ENCODE measurements at regions not wholly inside any gene's neighbourhood (a gene's known extent, or its start where the extent isn't known, plus 50 kb on each side); places are given as distances from the start of the nearest gene placed in this dataset.

DNA sequence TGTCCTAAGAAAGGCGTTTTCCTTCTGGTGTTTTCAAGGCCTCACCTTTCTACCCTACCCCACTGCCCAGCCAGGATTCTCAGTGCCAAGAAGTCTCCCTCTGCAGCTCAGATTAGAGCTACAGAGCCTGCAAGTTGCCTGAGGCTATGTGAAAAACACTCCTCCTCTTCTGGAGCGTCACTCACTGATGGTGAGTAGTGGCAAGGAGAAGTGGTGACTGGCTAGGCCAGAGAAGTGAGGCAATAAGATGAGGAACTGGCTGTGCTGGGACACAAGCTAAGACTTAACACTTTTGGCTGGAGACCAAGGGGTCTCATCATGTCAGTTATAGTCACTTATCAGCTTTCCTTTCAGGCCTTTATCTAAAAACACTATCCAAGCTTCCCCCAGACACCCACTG lies 86.7 kb upstream of the PRKAR2B start:
- DNase-seq: no peak

DNA sequence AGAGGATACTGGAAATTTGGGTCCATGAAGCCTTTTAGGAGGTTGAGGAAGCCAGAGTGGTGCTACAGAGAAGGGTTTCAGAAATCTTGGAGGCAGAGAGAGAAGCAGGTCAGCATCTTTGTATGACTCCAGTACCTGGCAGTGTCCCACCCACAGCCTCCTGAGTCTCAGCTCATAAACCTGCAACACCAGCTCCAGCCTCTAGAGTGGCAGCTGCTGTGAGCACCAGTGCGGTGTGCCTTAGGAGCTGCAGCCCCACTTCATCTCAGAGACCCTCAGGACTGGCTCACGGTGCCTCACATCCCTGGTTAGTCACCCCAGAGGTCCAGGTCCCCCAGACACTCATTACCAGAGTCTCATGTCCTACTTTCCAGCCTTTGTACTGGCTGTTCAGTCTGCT lies 84.8 kb upstream of the PRKAR2B start:
- no peak for DNase-seq

DNA sequence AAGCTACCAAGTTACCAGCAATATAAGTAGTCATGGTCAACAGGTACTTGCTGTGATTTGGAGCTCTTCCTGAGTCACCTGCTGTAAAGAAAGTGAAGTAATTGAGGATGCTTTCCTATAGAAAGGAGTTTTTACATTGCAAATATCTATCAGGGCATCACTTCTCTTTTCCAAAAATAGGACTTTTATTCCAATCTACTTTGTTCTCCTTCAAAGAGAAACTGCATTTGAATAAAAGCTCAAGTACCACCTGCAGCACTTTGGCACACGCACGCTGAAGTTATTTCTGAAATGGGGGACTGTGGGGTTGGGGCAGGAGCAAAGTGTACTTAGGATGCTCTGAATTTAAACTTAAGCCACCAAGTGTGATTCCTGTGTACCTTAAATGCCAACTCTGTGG lies 81.8 kb upstream of the PRKAR2B start:
- no peak for DNase-seq

DNA sequence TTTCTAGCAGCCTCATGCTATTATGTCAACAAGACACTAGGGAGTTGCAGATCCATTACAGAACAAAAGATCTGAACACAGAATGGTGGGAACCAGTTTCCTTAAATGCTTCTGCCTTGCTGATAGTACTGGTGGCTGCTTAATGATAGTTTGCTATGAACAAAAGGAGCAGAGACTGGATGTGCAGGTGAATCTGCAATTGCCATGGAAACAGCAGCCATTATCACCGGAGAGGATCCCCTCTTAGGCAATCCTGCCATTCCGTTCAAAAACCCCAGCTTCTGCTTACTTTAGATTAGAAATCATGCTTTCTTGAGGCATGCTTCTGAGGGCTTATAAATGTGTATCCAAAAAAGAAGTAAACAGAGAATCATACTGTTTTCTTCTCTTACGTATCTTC lies 80.0 kb upstream of the PRKAR2B start:
- DNase-seq: no peak

DNA sequence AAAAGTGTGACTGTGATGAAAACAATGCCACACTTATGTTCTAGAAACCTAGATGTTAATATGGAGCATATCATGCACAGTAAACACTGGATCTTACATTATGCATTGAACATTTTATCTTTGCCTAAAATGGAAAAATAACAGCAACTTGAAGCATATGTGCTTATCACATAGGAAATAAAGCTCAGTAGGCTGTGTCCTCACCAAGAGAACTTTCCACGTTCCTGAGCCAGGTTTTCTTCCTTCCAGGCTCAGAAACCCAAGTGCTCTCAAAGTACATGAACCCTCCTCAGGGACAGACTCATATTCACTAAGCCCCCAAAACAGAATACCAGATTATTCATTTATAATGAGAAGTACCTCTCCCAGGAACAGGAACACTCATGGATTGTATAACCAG lies 79.4 kb upstream of the PRKAR2B start:
- DNase-seq: no peak

DNA sequence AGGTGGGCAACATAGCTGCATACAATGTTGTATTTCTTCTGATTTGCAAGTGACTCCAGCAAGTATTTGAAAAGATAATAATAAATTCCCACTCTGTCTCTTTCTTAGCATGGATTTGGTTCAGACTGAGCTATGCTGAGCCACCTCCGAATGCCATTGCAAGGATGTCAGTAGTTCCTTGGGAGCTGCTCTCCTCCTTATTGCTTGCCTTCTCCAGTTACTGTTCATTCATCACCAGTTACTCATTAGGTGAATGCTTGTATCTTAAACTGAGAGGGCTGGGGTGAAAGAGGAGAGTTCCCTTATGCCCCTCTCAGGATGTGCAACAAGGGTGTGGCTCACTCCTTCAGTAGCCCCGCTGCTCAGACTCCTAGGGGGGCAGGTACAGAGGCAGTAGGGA lies 78.4 kb upstream of the PRKAR2B start:
- no peak for DNase-seq

DNA sequence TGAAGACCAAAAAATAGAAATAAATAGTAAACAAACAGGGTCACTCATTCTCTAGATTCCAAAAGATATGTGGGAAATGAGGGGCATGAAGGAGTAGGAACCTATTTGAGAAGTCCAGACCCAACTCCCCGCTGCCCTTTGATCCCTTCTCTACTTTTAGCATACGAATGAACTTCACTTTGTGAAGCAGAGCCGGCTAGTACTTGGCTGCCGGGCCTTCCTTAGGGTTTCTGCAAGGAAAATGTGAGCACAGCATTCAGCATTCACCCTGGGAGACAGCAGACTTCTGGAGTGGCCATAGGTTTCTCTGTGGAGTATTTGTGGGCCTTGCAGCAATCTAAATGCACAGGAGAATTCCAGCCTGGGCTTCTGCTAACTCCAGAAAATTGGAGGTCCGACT lies 76.3 kb upstream of the PRKAR2B start:
- no peak for DNase-seq

DNA sequence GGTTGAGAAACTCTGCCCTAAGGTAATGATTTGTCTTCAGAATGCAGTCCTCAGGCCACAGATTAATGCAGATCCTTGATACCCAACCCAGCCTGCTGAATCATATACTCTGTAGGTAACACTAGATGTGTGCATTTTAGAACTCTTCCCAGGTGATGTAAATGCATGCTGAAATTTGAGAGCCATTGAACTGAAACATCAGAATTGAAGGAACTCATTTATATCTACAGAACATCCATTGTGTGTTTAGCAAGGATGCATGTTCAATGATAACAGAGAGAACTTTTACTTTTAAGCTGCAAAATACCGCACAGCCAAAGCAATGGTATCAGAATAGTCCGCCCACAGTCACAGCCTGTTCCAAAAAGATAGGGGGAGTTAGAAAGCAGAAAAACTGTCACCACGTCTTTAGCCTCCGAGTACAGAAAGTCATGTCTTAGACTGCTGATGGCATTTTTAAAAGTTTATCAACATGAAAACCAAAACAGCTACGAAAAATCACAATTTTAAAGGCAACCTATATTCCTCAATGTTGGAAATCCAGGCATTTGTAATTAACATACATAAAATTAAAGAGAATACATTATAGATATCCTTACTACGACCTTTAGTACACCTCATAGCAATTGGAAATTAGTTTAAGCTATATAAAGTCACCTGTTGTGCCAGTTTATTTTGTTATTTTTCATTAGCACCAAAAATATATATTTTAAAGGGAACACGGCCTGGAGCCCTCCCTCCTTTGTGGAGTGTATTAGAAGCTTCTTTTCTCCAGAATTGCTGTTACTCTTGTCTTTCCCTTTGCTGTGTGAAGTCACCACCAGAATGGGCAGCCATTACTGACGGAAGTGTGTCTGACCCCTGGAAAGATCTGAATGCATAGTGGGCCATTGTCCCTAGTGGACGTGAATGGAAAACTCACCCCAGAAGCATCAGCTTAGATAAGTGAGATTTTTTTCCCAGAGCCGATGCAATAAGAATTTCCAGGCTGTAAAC lies 65.8 kb upstream of the PRKAR2B start:
- no peak for DNase-seq

DNA sequence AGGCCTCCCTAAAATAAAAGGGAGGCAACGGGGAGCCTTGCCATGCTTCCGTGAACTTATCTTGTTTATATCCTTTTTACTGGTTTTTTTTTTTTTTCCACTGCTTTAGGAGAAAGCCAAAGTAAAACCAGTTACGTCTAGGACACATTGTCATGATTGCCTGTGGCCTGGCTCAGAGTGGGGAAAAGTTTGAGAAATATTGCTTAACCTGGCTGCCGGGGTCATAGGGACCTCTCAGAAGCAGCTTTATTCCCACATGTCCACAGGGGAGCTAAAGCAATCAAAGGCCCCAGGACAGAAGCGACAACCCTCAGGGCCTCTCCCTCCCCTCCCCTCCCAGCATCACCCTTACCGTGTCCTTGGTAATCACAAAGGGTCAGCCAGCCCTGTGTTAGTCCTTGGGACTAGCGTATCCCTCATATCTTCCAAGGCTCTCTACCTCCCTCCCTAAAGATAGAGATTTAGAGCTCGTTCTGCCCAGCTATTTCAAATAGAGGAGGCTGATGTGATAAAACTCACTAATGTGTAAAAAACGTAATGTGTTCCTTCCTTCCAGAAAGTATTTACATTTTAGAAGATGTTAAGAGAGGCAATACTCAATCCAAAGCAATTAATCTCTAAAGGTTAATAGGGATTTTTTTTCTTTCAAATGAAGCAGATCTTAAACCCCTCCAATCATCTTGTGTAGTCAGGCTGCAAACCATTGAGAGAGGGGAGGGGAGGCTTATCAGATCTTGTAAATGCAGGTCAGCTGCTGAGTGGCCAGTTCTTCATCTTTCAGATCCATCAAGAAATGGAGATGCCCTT lies 64.8 kb upstream of the PRKAR2B start:
- DNase-seq: peak; percentile 8

DNA sequence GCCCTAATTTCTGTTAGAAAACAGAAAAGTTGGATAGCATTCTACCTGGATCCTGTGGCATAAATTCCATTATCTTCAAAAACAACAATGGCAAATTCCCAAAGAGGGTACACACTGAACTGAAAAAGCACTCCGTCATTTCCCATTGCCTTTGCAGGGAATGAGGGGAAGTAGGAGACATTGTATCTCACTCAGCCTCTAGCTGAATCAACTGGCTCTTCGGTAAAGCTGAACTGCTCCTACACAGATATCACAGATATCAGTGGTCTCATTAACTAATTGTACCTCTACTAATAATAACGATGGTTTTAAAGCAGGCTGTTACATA lies 64.2 kb upstream of the PRKAR2B start:
- no peak for DNase-seq

DNA sequence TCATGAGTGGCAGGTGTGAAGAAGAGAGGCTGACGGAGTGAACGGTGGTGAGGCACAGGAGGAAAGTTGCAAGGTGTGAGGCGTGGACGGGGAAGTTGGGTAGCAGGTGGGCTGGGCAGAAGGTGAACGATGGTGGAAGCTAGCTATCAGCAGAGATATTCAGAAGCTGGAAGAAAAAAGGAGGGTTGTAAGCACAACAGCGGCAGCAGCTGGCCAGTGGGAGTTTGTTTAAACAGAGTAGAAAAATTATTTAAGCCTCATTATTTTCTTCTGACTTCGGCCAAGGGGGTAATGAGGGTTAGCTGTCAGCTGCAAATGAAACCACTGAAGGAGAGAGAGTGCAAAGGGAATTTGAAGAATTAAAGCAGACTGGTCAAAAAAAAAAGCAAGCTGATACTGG lies 62.1 kb upstream of the PRKAR2B start:
- peak; percentile 8 for DNase-seq

DNA sequence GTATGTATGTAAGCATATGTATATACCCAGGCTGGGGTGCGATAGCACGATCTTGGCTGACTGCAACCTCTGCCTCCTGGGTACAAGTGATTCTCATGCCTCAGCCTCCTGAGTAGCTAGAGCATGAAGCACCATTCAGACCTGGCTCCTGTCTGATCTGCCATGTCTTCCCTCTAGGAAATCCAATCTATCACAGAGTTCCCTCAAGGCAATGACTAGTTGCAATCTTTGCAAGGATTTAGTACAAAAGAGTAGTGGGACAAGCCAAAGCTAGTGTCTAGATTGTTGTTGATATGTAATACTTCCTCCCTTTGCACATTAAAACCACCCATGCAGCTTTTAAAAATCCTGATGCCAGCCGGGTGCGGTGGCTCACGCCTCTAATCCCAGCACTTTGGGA lies 60.5 kb upstream of the PRKAR2B start:
- no peak for DNase-seq

DNA sequence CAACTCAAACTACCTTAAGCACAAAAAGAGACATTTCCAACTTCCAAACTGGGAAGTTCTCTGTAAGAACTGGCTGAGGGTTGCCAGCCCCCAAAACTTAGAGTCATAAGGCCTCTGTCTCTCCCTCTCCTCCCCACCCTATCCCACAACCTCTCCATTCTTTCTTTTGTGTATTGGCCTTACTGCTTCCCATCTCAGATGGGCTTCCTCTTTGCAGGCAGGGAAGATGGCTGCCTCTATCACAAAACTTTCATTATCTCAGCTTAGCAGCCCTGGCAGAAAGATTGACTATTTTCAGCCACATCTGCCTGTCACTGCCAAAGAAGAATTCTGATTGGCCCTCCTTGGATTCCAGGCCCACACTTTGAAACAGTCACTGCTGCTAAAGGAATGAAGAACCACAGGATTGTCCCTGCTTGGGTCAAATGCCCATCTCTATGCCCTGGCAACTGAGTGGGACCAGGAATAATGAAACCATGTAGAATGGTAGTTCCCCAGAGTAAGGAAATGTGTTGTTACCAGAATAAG lies 58.0 kb upstream of the PRKAR2B start:
- no peak for DNase-seq

DNA sequence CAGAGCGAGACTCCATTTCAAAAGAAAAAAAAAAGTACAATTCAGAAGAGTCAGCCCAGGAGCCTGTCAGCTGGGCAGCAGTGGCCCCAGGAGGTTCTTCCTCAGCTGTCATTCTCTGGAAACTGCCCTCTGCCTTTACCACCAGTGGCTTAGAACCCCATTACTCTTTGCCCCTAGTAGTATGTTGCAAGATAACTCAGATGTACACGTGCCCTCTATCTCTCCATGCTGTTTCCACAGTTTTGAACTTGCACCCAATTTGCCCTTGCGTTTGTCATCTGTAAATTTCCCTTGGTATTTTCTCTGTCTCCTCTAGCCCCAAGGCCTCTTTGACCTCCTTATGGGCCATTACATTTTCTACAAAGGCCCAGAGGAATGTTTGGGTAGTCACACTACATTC lies 56.7 kb upstream of the PRKAR2B start:
- no peak for DNase-seq

DNA sequence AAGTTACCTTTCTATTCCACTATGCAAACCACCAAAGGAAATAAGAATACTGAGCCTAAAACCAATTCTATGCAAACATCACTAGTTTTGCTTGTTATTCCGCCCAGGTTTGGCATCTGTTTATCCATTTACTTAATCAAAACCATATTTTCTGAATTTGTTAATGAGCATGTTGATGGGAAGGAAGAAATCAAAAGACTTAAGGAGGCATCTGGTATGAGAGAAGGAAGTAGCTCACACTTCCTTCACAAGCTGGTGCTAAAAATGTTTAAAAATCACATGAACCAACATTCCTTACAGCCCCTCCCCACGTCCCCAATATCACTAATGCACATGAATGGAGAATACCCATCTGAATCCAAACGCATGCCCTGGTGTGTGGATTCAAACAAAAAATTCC lies 52.0 kb upstream of the PRKAR2B start:
- DNase-seq: no peak
